Adrenal gland (tissue), 5 donors: ENCODE measurements at regions not wholly inside any gene's neighbourhood (a gene's known extent, or its start where the extent isn't known, plus 50 kb on each side); places are given as distances from the start of the nearest gene placed in this dataset.

Source experiments
- POLR2A ChIP-seq, 2 donors: fragments of 450-650 bp; IDR thresholded peaks; one replicate each; pipeline ENCODE4 v1.6.1; 2017; ENCODE audit warnings: antibody characterized with exemption in 2 of 2, mild to moderate bottlenecking in 2 of 2, moderate library complexity in 1 of 2
- TF ChIP-seq, protein P1 (sequence below), 6 experiments: fragments of 450-650 bp in 4 of 6; fragments of 200-600 bp in 2 of 6; sonication (generic) in 1 of 6; IDR thresholded peaks; 1 replicate in 5 of 6; 2 replicates in 1 of 6; pipeline versions ENCODE4 v1.5.1 to v1.8.0; 2016 to 2021; ENCODE audit warnings: antibody characterized with exemption in 6 of 6, mild to moderate bottlenecking in 2 of 6, moderate library complexity in 1 of 6
- donor health status: DM: no; HTN: no; CAD: no.

- TF ChIP-seq, protein P1, sequence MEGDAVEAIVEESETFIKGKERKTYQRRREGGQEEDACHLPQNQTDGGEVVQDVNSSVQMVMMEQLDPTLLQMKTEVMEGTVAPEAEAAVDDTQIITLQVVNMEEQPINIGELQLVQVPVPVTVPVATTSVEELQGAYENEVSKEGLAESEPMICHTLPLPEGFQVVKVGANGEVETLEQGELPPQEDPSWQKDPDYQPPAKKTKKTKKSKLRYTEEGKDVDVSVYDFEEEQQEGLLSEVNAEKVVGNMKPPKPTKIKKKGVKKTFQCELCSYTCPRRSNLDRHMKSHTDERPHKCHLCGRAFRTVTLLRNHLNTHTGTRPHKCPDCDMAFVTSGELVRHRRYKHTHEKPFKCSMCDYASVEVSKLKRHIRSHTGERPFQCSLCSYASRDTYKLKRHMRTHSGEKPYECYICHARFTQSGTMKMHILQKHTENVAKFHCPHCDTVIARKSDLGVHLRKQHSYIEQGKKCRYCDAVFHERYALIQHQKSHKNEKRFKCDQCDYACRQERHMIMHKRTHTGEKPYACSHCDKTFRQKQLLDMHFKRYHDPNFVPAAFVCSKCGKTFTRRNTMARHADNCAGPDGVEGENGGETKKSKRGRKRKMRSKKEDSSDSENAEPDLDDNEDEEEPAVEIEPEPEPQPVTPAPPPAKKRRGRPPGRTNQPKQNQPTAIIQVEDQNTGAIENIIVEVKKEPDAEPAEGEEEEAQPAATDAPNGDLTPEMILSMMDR (IDR thresholded peaks at IDR 0.05): no peak
- TF ChIP-seq POLR2A (IDR thresholded peaks at IDR 0.05): no peak
Observed at GRCh38 chrX:125894947-125895346, 271.1 kb downstream of the DCAF12L2 start.
